Ascending aorta (tissue), 2 donors: ENCODE measurements at regions not wholly inside any gene's neighbourhood (a gene's known extent, or its start where the extent isn't known, plus 50 kb on each side); places are given as distances from the start of the nearest gene placed in this dataset.

Experiments used
- DNase-seq, 2 donors: peaks; one replicate each; pipeline ENCODE4 v3.0.0-alpha.2; 2019; ENCODE audit warnings: low spot score in 2 of 2
- H3K27ac ChIP-seq, 2 donors: fragments of 200-600 bp; sonication (generic); one replicate each; pipeline ENCODE4 v1.5.1; 2016 to 2017; ENCODE audit warnings: mild to moderate bottlenecking in 1 of 2
- H3K27me3 ChIP-seq: fragments of 200-600 bp; sonication (generic); one replicate; pipeline ENCODE4 v1.5.1; 2017
- H3K36me3 ChIP-seq, 2 donors: fragments of 200-600 bp; sonication (generic); one replicate each; pipeline ENCODE4 v1.5.1; 2016
- H3K4me1 ChIP-seq, 2 donors: fragments of 200-600 bp; sonication (generic); one replicate each; pipeline ENCODE4 v1.5.1; 2016 to 2017; ENCODE audit warnings: mild to moderate bottlenecking in 1 of 2
- H3K4me3 ChIP-seq, 2 donors: fragments of 200-600 bp; sonication (generic); one replicate each; pipeline ENCODE4 v1.5.1; 2016 to 2017; ENCODE audit warnings: mild to moderate bottlenecking in 1 of 2
- H3K9me3 ChIP-seq, 2 donors: fragments of 200-600 bp; sonication (generic); one replicate each; pipeline ENCODE4 v1.5.1; 2016
- CTCF ChIP-seq, 3 experiments: fragments of 200-600 bp in 2 of 3; fragments of 450-650 bp in 1 of 3; sonication (generic) in 2 of 3; IDR thresholded peaks; one replicate each; pipeline ENCODE4 v1.5.1; 2016 to 2019; ENCODE audit warnings: antibody characterized with exemption in 3 of 3, mild to moderate bottlenecking in 1 of 3, moderate library complexity in 1 of 3
- intact Hi-C: fragments of 100-400 bp; cut with DNase I; formaldehyde crosslinking; loops from one replicate; pipeline ENCODE4 v1.15.1; 2023

GRCh38 chr15:91776104-91776503, 77.4 kb upstream of the SLCO3A1 start:
- H3K4me1 ChIP-seq = no peaks in the 10 kb centered on the region
- no peaks in the 10 kb centered on the region for H3K27me3 ChIP-seq
- H3K27ac ChIP-seq = no peak overlapping the region
- intact Hi-C loops = no loop called here
- no peaks in the 10 kb centered on the region for H3K9me3 ChIP-seq
- H3K36me3 ChIP-seq = no peaks in the 10 kb centered on the region
- no peak for TF ChIP-seq CTCF (IDR thresholded peaks at IDR 0.05)
- H3K4me3 ChIP-seq = no peak overlapping the region
- DNase-seq = no peak

- no peak for TF ChIP-seq CTCF (IDR thresholded peaks at IDR 0.05)
- Histone ChIP-seq H3K27ac (no peak overlapping the region), H3K4me1 (no peaks in the 10 kb centered on the region), H3K36me3 (no peaks in the 10 kb centered on the region), H3K9me3 (no peaks in the 10 kb centered on the region), H3K27me3 (no peaks in the 10 kb centered on the region), H3K4me3 (no peak overlapping the region)
- intact Hi-C loops = no loop called here
- DNase-seq = no peak
Measured at GRCh38 chr15:91779960-91780359, 73.5 kb upstream of the SLCO3A1 start.

GRCh38 chr15:91780387-91780786, 73.1 kb upstream of the SLCO3A1 start:
- no peaks in the 10 kb centered on the region for H3K9me3 ChIP-seq
- no peaks in the 10 kb centered on the region for H3K27me3 ChIP-seq
- H3K4me1 ChIP-seq = no peaks in the 10 kb centered on the region
- H3K36me3 ChIP-seq = no peaks in the 10 kb centered on the region
- no peak overlapping the region for H3K4me3 ChIP-seq
- DNase-seq = no peak
- no peak for TF ChIP-seq CTCF (IDR thresholded peaks at IDR 0.05)
- intact Hi-C loops = no loop called here
- no peak overlapping the region for H3K27ac ChIP-seq

GRCh38 chr15:91782221-91782620, 71.3 kb upstream of the SLCO3A1 start:
- DNase-seq = no peak
- no peaks in the 10 kb centered on the region for H3K36me3 ChIP-seq
- H3K4me3 ChIP-seq = no peak overlapping the region
- H3K9me3 ChIP-seq = no peaks in the 10 kb centered on the region
- intact Hi-C loops = no loop called here
- H3K27ac ChIP-seq = no peak overlapping the region
- H3K4me1 ChIP-seq = no peaks in the 10 kb centered on the region
- H3K27me3 ChIP-seq = no peaks in the 10 kb centered on the region
- TF ChIP-seq CTCF (IDR thresholded peaks at IDR 0.05) = no peak

- H3K4me1 ChIP-seq = no peaks in the 10 kb centered on the region
- no peaks in the 10 kb centered on the region for H3K36me3 ChIP-seq
- no peak overlapping the region for H3K27ac ChIP-seq
- DNase-seq = no peak
- no peaks in the 10 kb centered on the region for H3K9me3 ChIP-seq
- H3K4me3 ChIP-seq = no peak overlapping the region
- no peaks in the 10 kb centered on the region for H3K27me3 ChIP-seq
- intact Hi-C loops = no loop called here
- TF ChIP-seq CTCF (IDR thresholded peaks at IDR 0.05) = no peak
Measured at GRCh38 chr15:91783008-91783407, 70.5 kb upstream of the SLCO3A1 start.

GRCh38 chr15:91783451-91783850, 70.1 kb upstream of the SLCO3A1 start:
- intact Hi-C loops = no loop called here
- Histone ChIP-seq H3K27ac (no peak overlapping the region), H3K36me3 (no peaks in the 10 kb centered on the region), H3K27me3 (no peaks in the 10 kb centered on the region), H3K4me1 (no peaks in the 10 kb centered on the region), H3K9me3 (no peaks in the 10 kb centered on the region), H3K4me3 (no peak overlapping the region)
- DNase-seq = no peak
- TF ChIP-seq CTCF (IDR thresholded peaks at IDR 0.05) = no peak
